Loucy (cell line): ENCODE measurements at regions not wholly inside any gene's neighbourhood (a gene's known extent, or its start where the extent isn't known, plus 50 kb on each side); places are given as distances from the start of the nearest gene placed in this dataset.

Source experiments
- H2AFZ ChIP-seq: fragments of 200-600 bp; sonication (generic); 2 replicates; pipeline ENCODE4 v1.6.0; 2016; ENCODE audit warnings: antibody characterized with exemption, mild to moderate bottlenecking, low read length, moderate library complexity
- H3F3A ChIP-seq: fragments of 200-600 bp; 2 replicates; pipeline ENCODE4 v1.6.0; 2016; ENCODE audit warnings: antibody characterized with exemption, low read depth, mild to moderate bottlenecking
- H3K27me3 ChIP-seq: fragments of 200-600 bp; sonication (generic); 2 replicates; pipeline ENCODE4 v1.6.1; 2014; ENCODE audit warnings: low read length, mild to moderate bottlenecking; ENCODE audit not compliant: insufficient read depth, poor library complexity, severe bottlenecking
- H3K36me3 ChIP-seq: fragments of 200-600 bp; sonication (generic); 2 replicates; pipeline ENCODE4 v1.6.1; 2016; ENCODE audit warnings: low read length; ENCODE audit not compliant: insufficient read depth
- H3K4me1 ChIP-seq: fragments of 200-600 bp; sonication (generic); 2 replicates; pipeline ENCODE4 v1.5.1; 2014; ENCODE audit warnings: low read length, mild to moderate bottlenecking; ENCODE audit not compliant: insufficient read depth, poor library complexity, severe bottlenecking
- H3K4me2 ChIP-seq: fragments of 200-600 bp; sonication (generic); 2 replicates; pipeline ENCODE4 v1.6.0; 2014; ENCODE audit warnings: antibody characterized with exemption, low read length, low read depth, mild to moderate bottlenecking; ENCODE audit not compliant: poor library complexity, severe bottlenecking
- H3K4me3 ChIP-seq: fragments of 200-600 bp; sonication (generic); 2 replicates; pipeline ENCODE4 v1.5.1; 2014; ENCODE audit warnings: low read length, mild to moderate bottlenecking, mixed read lengths; ENCODE audit not compliant: poor library complexity, severe bottlenecking
- H3K79me2 ChIP-seq: fragments of 200-600 bp; sonication (generic); 2 replicates; pipeline ENCODE4 v1.6.1; 2014; ENCODE audit warnings: low read length; ENCODE audit not compliant: insufficient read depth
- H3K9ac ChIP-seq: fragments of 200-600 bp; sonication (generic); 2 replicates; pipeline ENCODE4 v1.6.0; 2014; ENCODE audit warnings: mild to moderate bottlenecking, low read depth, low read length, moderate library complexity; ENCODE audit not compliant: poor library complexity, severe bottlenecking
- H3K9me2 ChIP-seq: fragments of 200-600 bp; sonication (generic); replicated peaks from 2 replicates; pipeline ENCODE4 v1.6.1; 2016; ENCODE audit warnings: low read depth, low read length, mixed read lengths
- H3K9me3 ChIP-seq: fragments of 200-600 bp; sonication (generic); 2 replicates; pipeline ENCODE4 v1.6.1; 2014; ENCODE audit warnings: mild to moderate bottlenecking, antibody characterized with exemption, low read length, low read depth; ENCODE audit not compliant: insufficient read depth
- H4K20me1 ChIP-seq: fragments of 200-600 bp; sonication (generic); 2 replicates; pipeline ENCODE4 v1.6.0; 2014; ENCODE audit warnings: antibody characterized with exemption, low read length, mild to moderate bottlenecking; ENCODE audit not compliant: insufficient read depth, poor library complexity, severe bottlenecking
- CTCF ChIP-seq: fragments of 200-600 bp; sonication (generic); conservative IDR thresholded peaks from 2 replicates; pipeline ENCODE4 v1.5.1; 2014; ENCODE audit warnings: mild to moderate bottlenecking, antibody characterized with exemption, low read length
- EZH2phosphoT487 ChIP-seq: fragments of 200-600 bp; IDR thresholded peaks from 2 replicates; pipeline ENCODE4 v1.6.1; 2018; ENCODE audit warnings: antibody characterized with exemption, mild to moderate bottlenecking, moderate library complexity, borderline replicate concordance

GRCh38 chr14:38524636-38525509 is 269.0 kb upstream of the CLEC14A start:
- H3K4me1 ChIP-seq = no peaks in the 10 kb centered on the region
- no peaks in the 10 kb centered on the region for H3K9me2 ChIP-seq
- no peak for TF ChIP-seq EZH2phosphoT487
- TF ChIP-seq CTCF = no peak
- no peaks in the 10 kb centered on the region for H3K27me3 ChIP-seq
- H4K20me1 ChIP-seq = no peaks in the 10 kb centered on the region
- no peaks in the 10 kb centered on the region for H3F3A ChIP-seq
- H3K9me3 ChIP-seq = no peaks in the 10 kb centered on the region
- no peak overlapping the region for H2AFZ ChIP-seq
- no peaks in the 10 kb centered on the region for H3K79me2 ChIP-seq
- no peak overlapping the region for H3K4me2 ChIP-seq
- no peak overlapping the region for H3K9ac ChIP-seq
- H3K4me3 ChIP-seq = no peak overlapping the region
- no peaks in the 10 kb centered on the region for H3K36me3 ChIP-seq

GRCh38 chr14:38522724-38523123 is 266.8 kb upstream of the CLEC14A start:
- no peaks in the 10 kb centered on the region for H3K9me3 ChIP-seq
- H3K4me2 ChIP-seq = no peak overlapping the region
- H3K9ac ChIP-seq = no peak overlapping the region
- no peaks in the 10 kb centered on the region for H3K9me2 ChIP-seq
- no peaks in the 10 kb centered on the region for H3K36me3 ChIP-seq
- H3K79me2 ChIP-seq = no peaks in the 10 kb centered on the region
- no peaks in the 10 kb centered on the region for H3K4me1 ChIP-seq
- H3F3A ChIP-seq = no peaks in the 10 kb centered on the region
- H3K27me3 ChIP-seq = no peaks in the 10 kb centered on the region
- no peak overlapping the region for H2AFZ ChIP-seq
- no peaks in the 10 kb centered on the region for H4K20me1 ChIP-seq
- no peak for TF ChIP-seq CTCF
- TF ChIP-seq EZH2phosphoT487 = no peak
- no peak overlapping the region for H3K4me3 ChIP-seq

- H3K9me2 ChIP-seq = no peaks in the 10 kb centered on the region
- H3F3A ChIP-seq = no peaks in the 10 kb centered on the region
- TF ChIP-seq CTCF (no peak), EZH2phosphoT487 (no peak)
- H3K9me3 ChIP-seq = no peaks in the 10 kb centered on the region
- no peak overlapping the region for H3K4me3 ChIP-seq
- H3K27me3 ChIP-seq = no peaks in the 10 kb centered on the region
- no peaks in the 10 kb centered on the region for H3K4me1 ChIP-seq
- no peaks in the 10 kb centered on the region for H3K36me3 ChIP-seq
- H3K79me2 ChIP-seq = no peaks in the 10 kb centered on the region
- no peaks in the 10 kb centered on the region for H4K20me1 ChIP-seq
- H2AFZ ChIP-seq = no peak overlapping the region
- H3K9ac ChIP-seq = no peak overlapping the region
- H3K4me2 ChIP-seq = no peak overlapping the region
These were observed 265.7 kb upstream of the CLEC14A start for GRCh38 chr14:38521591-38521990.
